ENCODE measurements at regions not wholly inside any gene's neighbourhood (a gene's known extent, or its start where the extent isn't known, plus 50 kb on each side); places are given as distances from the start of the nearest gene placed in this dataset.

DNA sequence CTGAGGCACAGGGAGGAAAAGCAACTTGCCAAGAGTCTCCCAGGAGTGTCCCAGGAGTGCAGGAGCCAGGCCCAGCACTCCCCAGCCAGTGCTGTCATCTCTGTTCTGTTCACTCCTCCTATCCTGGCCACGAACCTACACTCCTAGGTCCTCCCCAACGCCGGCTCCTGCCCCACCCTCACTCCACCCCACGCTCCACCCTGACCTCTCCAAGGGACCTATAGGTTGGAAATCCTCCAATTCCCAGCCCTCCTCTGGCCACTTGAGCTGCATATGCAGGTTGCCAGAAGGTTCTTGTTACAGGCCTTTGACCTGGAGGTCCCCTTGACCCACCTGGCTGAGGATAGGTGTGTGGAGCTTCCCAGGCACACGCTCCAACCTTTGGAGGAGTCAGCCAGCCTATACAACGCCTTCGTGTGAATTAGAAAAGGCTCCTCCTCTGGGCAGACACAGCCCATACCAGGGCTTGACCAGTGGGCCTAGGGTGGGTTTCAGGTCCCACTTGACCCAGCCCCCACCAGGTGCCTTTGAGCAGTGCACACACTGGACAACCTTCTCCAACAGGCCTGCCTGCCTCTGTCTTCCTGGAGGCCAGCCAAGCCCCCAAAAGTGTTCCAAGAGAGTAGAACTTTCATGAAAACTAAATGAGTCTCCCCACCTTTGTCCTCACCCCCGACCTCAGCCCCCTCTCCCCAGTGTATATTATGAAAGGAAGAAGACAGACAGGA lies 167.2 kb upstream of the TLE3 start:
- Histone ChIP-seq H3K79me2 (ENCODE audit: control insufficient read depth in 1 of 2, insufficient read depth in 2 of 2, low read length in 2 of 2) (no peaks in the 10 kb centered on the region), H3K4me2 (ENCODE audit: insufficient read depth in 1 of 2, low read depth in 2 of 2, low read length in 2 of 2) (no peak overlapping the region), H2BK12ac (ENCODE audit: low read depth, low read length) (no peak overlapping the region), H3K4ac (replicated peaks; ENCODE audit: insufficient read length, low read depth, low read length) (no peak overlapping the region), H3K79me1 (ENCODE audit: low read depth, low read length) (no peaks in the 10 kb centered on the region), H3K4me3 (ENCODE audit: extremely low read depth in 1 of 4, insufficient read depth in 2 of 4, low read depth in 3 of 4, low read length in 4 of 4) (no peak overlapping the region), H3K36me3 (ENCODE audit: control insufficient read depth in 2 of 4, insufficient read depth in 4 of 4, low read length in 3 of 4) (no peaks in the 10 kb centered on the region), H3K4me1 (replicated peaks in 1 of 4; ENCODE audit: control insufficient read depth in 3 of 4, insufficient read depth in 4 of 4, low read length in 3 of 4) (peaks cover 0 to 3% (median under 1%) of the 10 kb centered on the region in 4 experiments; a peak in 4 of 7 replicates), H4K5ac (ENCODE audit: insufficient read length, low read depth, low read length) (no peak overlapping the region), H4K20me1 (replicated peaks in 1 of 2; ENCODE audit: control insufficient read depth in 1 of 2, insufficient read depth in 2 of 2, low read length in 2 of 2) (no peaks in the 10 kb centered on the region), H2BK15ac (ENCODE audit: low read length) (no peak overlapping the region), H3K9me3 (ENCODE audit: insufficient read depth in 2 of 2, low read depth in 1 of 2, low read length in 1 of 2) (no peaks in the 10 kb centered on the region), H3K18ac (ENCODE audit: extremely low read depth, low read length) (no peak overlapping the region), H4K8ac (ENCODE audit: extremely low read depth, insufficient read depth, low read length) (no peak overlapping the region), H2BK120ac (replicated peaks; ENCODE audit: low read depth, low read length) (no peak overlapping the region), H3K14ac (ENCODE audit: insufficient read length) (no peak overlapping the region), H4K91ac (replicated peaks; ENCODE audit: insufficient read length, low read length) (no peak overlapping the region), H3K27me3 (replicated peaks in 1 of 4; ENCODE audit: control insufficient read depth in 3 of 4, extremely low read depth in 1 of 4, insufficient read depth in 3 of 4, low read length in 3 of 4) (no peaks in the 10 kb centered on the region), H2AFZ (ENCODE audit: low read length) (no peak overlapping the region), H2BK5ac (ENCODE audit: low read depth, low read length) (no peak overlapping the region), H3K27ac (ENCODE audit: low read depth, low read length) (no peak overlapping the region), H3K9ac (replicated peaks in 1 of 4; ENCODE audit: extremely low read depth in 1 of 4, low read depth in 3 of 4, low read length in 3 of 4) (no peak overlapping the region), H3K56ac (replicated peaks; ENCODE audit: insufficient read length, low read depth, low read length) (no peak overlapping the region), H3K23me2 (ENCODE audit: low read depth, low read length) (no peaks in the 10 kb centered on the region), H2AK5ac (ENCODE audit: low read depth, low read length) (no peak overlapping the region), H2BK20ac (ENCODE audit: low read length) (no peak overlapping the region), H3K23ac (ENCODE audit: insufficient read length) (no peak overlapping the region)
- TF ChIP-seq ASH2L (IDR thresholded peaks at IDR 0.05; ENCODE audit: low read length) (no peak), SUZ12 (IDR thresholded peaks at IDR 0.05; ENCODE audit: low read length) (no peak), POLR2A (IDR thresholded peaks at IDR 0.05; ENCODE audit: control extremely low read depth in 1 of 2, low read depth in 2 of 2, low read length in 2 of 2) (no peak), RXRA (IDR thresholded peaks at IDR 0.05; ENCODE audit: insufficient read depth, low read depth, low read length) (no peak), CBX5 (IDR thresholded peaks at IDR 0.05; ENCODE audit: low read depth, low read length) (no peak), ATF3 (IDR thresholded peaks at IDR 0.05; ENCODE audit: insufficient read depth, low read depth, low read length) (no peak), GTF2F1 (IDR thresholded peaks at IDR 0.05; ENCODE audit: borderline replicate concordance, low read depth, low read length) (no peak), JUN (IDR thresholded peaks at IDR 0.05; ENCODE audit: low read depth, low read length) (no peak)
- TF ChIP-seq, protein P1, sequence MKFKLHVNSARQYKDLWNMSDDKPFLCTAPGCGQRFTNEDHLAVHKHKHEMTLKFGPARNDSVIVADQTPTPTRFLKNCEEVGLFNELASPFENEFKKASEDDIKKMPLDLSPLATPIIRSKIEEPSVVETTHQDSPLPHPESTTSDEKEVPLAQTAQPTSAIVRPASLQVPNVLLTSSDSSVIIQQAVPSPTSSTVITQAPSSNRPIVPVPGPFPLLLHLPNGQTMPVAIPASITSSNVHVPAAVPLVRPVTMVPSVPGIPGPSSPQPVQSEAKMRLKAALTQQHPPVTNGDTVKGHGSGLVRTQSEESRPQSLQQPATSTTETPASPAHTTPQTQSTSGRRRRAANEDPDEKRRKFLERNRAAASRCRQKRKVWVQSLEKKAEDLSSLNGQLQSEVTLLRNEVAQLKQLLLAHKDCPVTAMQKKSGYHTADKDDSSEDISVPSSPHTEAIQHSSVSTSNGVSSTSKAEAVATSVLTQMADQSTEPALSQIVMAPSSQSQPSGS (IDR thresholded peaks at IDR 0.05; ENCODE audit: low read length), result no peak
- TF ChIP-seq, protein P2, sequence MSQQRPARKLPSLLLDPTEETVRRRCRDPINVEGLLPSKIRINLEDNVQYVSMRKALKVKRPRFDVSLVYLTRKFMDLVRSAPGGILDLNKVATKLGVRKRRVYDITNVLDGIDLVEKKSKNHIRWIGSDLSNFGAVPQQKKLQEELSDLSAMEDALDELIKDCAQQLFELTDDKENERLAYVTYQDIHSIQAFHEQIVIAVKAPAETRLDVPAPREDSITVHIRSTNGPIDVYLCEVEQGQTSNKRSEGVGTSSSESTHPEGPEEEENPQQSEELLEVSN (IDR thresholded peaks at IDR 0.05), result no peak
- ChIA-PET POLR2A (ENCODE audit: partially characterized antibody) (no interaction called here), CTCF (ENCODE audit: partially characterized antibody) (interaction anchor here (0.6 to 1.5 kb wide), 3 partner anchors 98 to 311 kb away, joined by 3 read pairs; no protein-coding TSS in a partner anchor)
- no peak for FAIRE-seq
- WGBS, 2 experiments (ENCODE audit: extremely low coverage in 1 of 2, insufficient coverage in 1 of 2, insufficient read length in 1 of 2, insufficient replicate concordance in 2 of 2, low coverage in 1 of 2, low lambda C conversion rate in 2 of 2, missing lambda C conversion rate in 1 of 2), result 80% methylated on average over 8 of the region's 8 CpGs; no CpG with 5 or more reads in 1 of the 2 experiments
- no peak for DNase-seq (ENCODE audit: low read depth in 1 of 2, low spot score in 2 of 2)

Data from H1 (cell line).